Type B pancreatic cell (in vitro differentiated cells): ENCODE measurements at regions not wholly inside any gene's neighbourhood (a gene's known extent, or its start where the extent isn't known, plus 50 kb on each side); places are given as distances from the start of the nearest gene placed in this dataset.

Source experiments
- DNase-seq: peaks from one replicate; pipeline ENCODE4 v3.0.0; 2021; ENCODE audit warnings: mixed read lengths; ENCODE audit not compliant: unreplicated experiment; ENCODE audit errors: extremely low spot score
- H3K27ac Mint-ChIP-seq: 2 replicates; pipeline ENCODE4 v1.8.0; 2021; ENCODE audit warnings: mild to moderate bottlenecking, mixed read lengths
- H3K27me3 Mint-ChIP-seq: 2 replicates; pipeline ENCODE4 v1.8.0; 2021; ENCODE audit warnings: mixed read lengths
- H3K36me3 Mint-ChIP-seq: 2 replicates; pipeline ENCODE4 v1.8.0; 2021; ENCODE audit warnings: mixed read lengths
- H3K4me1 Mint-ChIP-seq: one replicate; pipeline ENCODE4 v1.8.0; 2021; ENCODE audit warnings: mixed read lengths; ENCODE audit not compliant: unreplicated experiment
- H3K4me3 Mint-ChIP-seq: 2 replicates; pipeline ENCODE4 v1.8.0; 2021; ENCODE audit warnings: mild to moderate bottlenecking, mixed read lengths
- H3K9me3 Mint-ChIP-seq: 2 replicates; pipeline ENCODE4 v1.8.0; 2021; ENCODE audit warnings: mixed read lengths
- CTCF ChIP-seq: fragments of 200-600 bp; sonication (generic); conservative IDR thresholded peaks from 2 replicates; pipeline ENCODE4 v1.5.0; 2021; ENCODE audit warnings: antibody characterized with exemption, mild to moderate bottlenecking

- Mint-ChIP-seq H3K9me3 (peaks cover 9% of the 10 kb centered on the region), H3K36me3 (peaks cover 5% of the 10 kb centered on the region), H3K4me1 (peaks cover 24% of the 10 kb centered on the region), H3K27me3 (no peaks in the 10 kb centered on the region), H3K4me3 (no peak overlapping the region), H3K27ac (no peak overlapping the region)
- no peak for DNase-seq
- no peak for TF ChIP-seq CTCF
Observed at GRCh38 chr2:207390302-207391095, 139.3 kb upstream of the CREB1 start.

- H3K27me3 Mint-ChIP-seq, result no peaks in the 10 kb centered on the region
- H3K4me1 Mint-ChIP-seq, result peaks cover 33% of the 10 kb centered on the region
- peaks cover 10% of the 10 kb centered on the region for H3K9me3 Mint-ChIP-seq
- no peak for DNase-seq
- no peak for TF ChIP-seq CTCF
- H3K27ac Mint-ChIP-seq, result peak overlapping the region; percentile 77
- H3K36me3 Mint-ChIP-seq, result peaks cover 7% of the 10 kb centered on the region
- no peak overlapping the region for H3K4me3 Mint-ChIP-seq
Observed at GRCh38 chr2:207394203-207394781, 135.5 kb upstream of the CREB1 start.

- Mint-ChIP-seq H3K9me3 (peaks cover 10% of the 10 kb centered on the region), H3K4me3 (peak overlapping the region; percentile 13), H3K36me3 (peaks cover 7% of the 10 kb centered on the region), H3K4me1 (peaks cover 33% of the 10 kb centered on the region), H3K27ac (peak overlapping the region; percentile 77), H3K27me3 (no peaks in the 10 kb centered on the region)
- no peak for DNase-seq
- TF ChIP-seq CTCF, result no peak
Observed at GRCh38 chr2:207394812-207395534, 134.8 kb upstream of the CREB1 start.

GRCh38 chr2:207395535-207396251, 134.1 kb upstream of the CREB1 start:
- Mint-ChIP-seq H3K36me3 (peaks cover 7% of the 10 kb centered on the region), H3K4me3 (peak overlapping the region; percentile 13), H3K27ac (peak overlapping the region; percentile 77), H3K9me3 (peaks cover 10% of the 10 kb centered on the region), H3K27me3 (no peaks in the 10 kb centered on the region), H3K4me1 (peaks cover 30% of the 10 kb centered on the region)
- TF ChIP-seq CTCF, result no peak
- no peak for DNase-seq

- Mint-ChIP-seq H3K27ac (no peak overlapping the region), H3K36me3 (peaks cover 7% of the 10 kb centered on the region)
Observed at GRCh38 chr2:207397917-207398655, 131.7 kb upstream of the CREB1 start.

More at GRCh38 chr2:207397917-207398655, 131.7 kb upstream of the CREB1 start:
- Mint-ChIP-seq H3K4me3 (no peak overlapping the region), H3K4me1 (peaks cover 26% of the 10 kb centered on the region), H3K27me3 (no peaks in the 10 kb centered on the region), H3K9me3 (peaks cover 10% of the 10 kb centered on the region)
- no peak for DNase-seq
- TF ChIP-seq CTCF, result no peak
